ENCODE measurements at regions not wholly inside any gene's neighbourhood (a gene's known extent, or its start where the extent isn't known, plus 50 kb on each side); places are given as distances from the start of the nearest gene placed in this dataset.

- no peak for TF ChIP-seq GATA2 (IDR thresholded peaks at IDR 0.05; ENCODE audit: low read depth, low read length)
- TF ChIP-seq GATA3 (IDR thresholded peaks at IDR 0.05; ENCODE audit: low read depth, low read length), result no peak
These were observed 534.1 kb downstream of the GRIN2A start for GRCh38 chr16:9647981-9648701.

GRCh38 chr16:9650284-9650683, 531.9 kb downstream of the GRIN2A start:
- TF ChIP-seq GATA2 (IDR thresholded peaks at IDR 0.05; ENCODE audit: low read depth, low read length), result no peak
- no peak for TF ChIP-seq GATA3 (IDR thresholded peaks at IDR 0.05; ENCODE audit: low read depth, low read length)

GRCh38 chr16:9655051-9655450, 527.2 kb downstream of the GRIN2A start:
- TF ChIP-seq GATA3 (IDR thresholded peaks at IDR 0.05; ENCODE audit: low read depth, low read length) (no peak), GATA2 (IDR thresholded peaks at IDR 0.05; ENCODE audit: low read depth, low read length) (no peak)

- no peak for TF ChIP-seq GATA2 (IDR thresholded peaks at IDR 0.05; ENCODE audit: low read depth, low read length)
- no peak for TF ChIP-seq GATA3 (IDR thresholded peaks at IDR 0.05; ENCODE audit: low read depth, low read length)
These were observed 524.6 kb downstream of the GRIN2A start for GRCh38 chr16:9657641-9658040.

GRCh38 chr16:9658164-9658563, 524.1 kb downstream of the GRIN2A start:
- TF ChIP-seq GATA3 (IDR thresholded peaks at IDR 0.05; ENCODE audit: low read depth, low read length) (no peak), GATA2 (IDR thresholded peaks at IDR 0.05; ENCODE audit: low read depth, low read length) (no peak)

- TF ChIP-seq GATA2 (IDR thresholded peaks at IDR 0.05; ENCODE audit: low read depth, low read length) (no peak), GATA3 (IDR thresholded peaks at IDR 0.05; ENCODE audit: low read depth, low read length) (no peak)
These were observed 523.6 kb downstream of the GRIN2A start for GRCh38 chr16:9658586-9658985.

- no peak for TF ChIP-seq GATA2 (IDR thresholded peaks at IDR 0.05; ENCODE audit: low read depth, low read length)
- no peak for TF ChIP-seq GATA3 (IDR thresholded peaks at IDR 0.05; ENCODE audit: low read depth, low read length)
These were observed 521.3 kb downstream of the GRIN2A start for GRCh38 chr16:9660898-9661297.

GRCh38 chr16:9661336-9662017, 520.8 kb downstream of the GRIN2A start:
- TF ChIP-seq GATA2 (IDR thresholded peaks at IDR 0.05; ENCODE audit: low read depth, low read length), result no peak
- TF ChIP-seq GATA3 (IDR thresholded peaks at IDR 0.05; ENCODE audit: low read depth, low read length), result no peak

GRCh38 chr16:9663588-9663987, 518.6 kb downstream of the GRIN2A start:
- TF ChIP-seq GATA2 (IDR thresholded peaks at IDR 0.05; ENCODE audit: low read depth, low read length) (no peak), GATA3 (IDR thresholded peaks at IDR 0.05; ENCODE audit: low read depth, low read length) (no peak)

- TF ChIP-seq GATA3 (IDR thresholded peaks at IDR 0.05; ENCODE audit: low read depth, low read length) (no peak), GATA2 (IDR thresholded peaks at IDR 0.05; ENCODE audit: low read depth, low read length) (no peak)
These were observed 516.4 kb downstream of the GRIN2A start for GRCh38 chr16:9665851-9666271.

- TF ChIP-seq GATA2 (IDR thresholded peaks at IDR 0.05; ENCODE audit: low read depth, low read length), result no peak
- no peak for TF ChIP-seq GATA3 (IDR thresholded peaks at IDR 0.05; ENCODE audit: low read depth, low read length)
These were observed 515.3 kb downstream of the GRIN2A start for GRCh38 chr16:9666834-9667480.

- TF ChIP-seq GATA3 (IDR thresholded peaks at IDR 0.05; ENCODE audit: low read depth, low read length) (no peak), GATA2 (IDR thresholded peaks at IDR 0.05; ENCODE audit: low read depth, low read length) (no peak)
These were observed 512.2 kb downstream of the GRIN2A start for GRCh38 chr16:9670033-9670432.

- TF ChIP-seq GATA2 (IDR thresholded peaks at IDR 0.05; ENCODE audit: low read depth, low read length) (no peak), GATA3 (IDR thresholded peaks at IDR 0.05; ENCODE audit: low read depth, low read length) (no peak)
These were observed 505.0 kb downstream of the GRIN2A start for GRCh38 chr16:9677301-9677653.

- TF ChIP-seq GATA3 (IDR thresholded peaks at IDR 0.05; ENCODE audit: low read depth, low read length) (no peak), GATA2 (IDR thresholded peaks at IDR 0.05; ENCODE audit: low read depth, low read length) (no peak)
These were observed 502.9 kb downstream of the GRIN2A start for GRCh38 chr16:9679213-9679767.

Data from SH-SY5Y (cell line).